HG03045 (cell line): ENCODE measurements at regions not wholly inside any gene's neighbourhood (a gene's known extent, or its start where the extent isn't known, plus 50 kb on each side); places are given as distances from the start of the nearest gene placed in this dataset.
A peak's percentile ranks its signal among the peaks of the same experiment; 100 is the strongest.
"Not testable (repeated sequence)": the region's sequence is repeated elsewhere in the genome, so short reads cannot be mapped to it uniquely, and the experiment has no call there.

Experiments
- ATAC-seq: cut with Tn5 transposase; IDR thresholded peaks from one replicate; pipeline ENCODE4 v1.9.1; 2021; ENCODE audit warnings: mild to moderate bottlenecking, moderate library complexity; ENCODE audit not compliant: unreplicated experiment

- ATAC-seq, result no peak
Measured at GRCh38 chr5:86493777-86494176, 124.0 kb upstream of the COX7C start.

- ATAC-seq, result no peak
Measured at GRCh38 chr5:86500947-86501346, 116.8 kb upstream of the COX7C start.

- ATAC-seq, result no peak
Measured at GRCh38 chr5:86507574-86507973, 110.2 kb upstream of the COX7C start.

- ATAC-seq, result not testable (repeated sequence)
Measured at GRCh38 chr5:86510330-86510915, 107.3 kb upstream of the COX7C start.

- no peak for ATAC-seq
Measured at GRCh38 chr5:86523718-86524117, 94.0 kb upstream of the COX7C start.

- no peak for ATAC-seq
Measured at GRCh38 chr5:86525622-86526021, 92.1 kb upstream of the COX7C start.

- ATAC-seq, result no peak
Measured at GRCh38 chr5:86526811-86527348, 90.9 kb upstream of the COX7C start.

GRCh38 chr5:86532429-86532828 lies 85.3 kb upstream of the COX7C start:
- ATAC-seq, result no peak

- no peak for ATAC-seq
Measured at GRCh38 chr5:86536396-86536795, 81.3 kb upstream of the COX7C start.

- no peak for ATAC-seq
Measured at GRCh38 chr5:86542532-86542931, 75.2 kb upstream of the COX7C start.

GRCh38 chr5:86546044-86546443 lies 71.7 kb upstream of the COX7C start:
- no peak for ATAC-seq

GRCh38 chr5:86546582-86546981 lies 71.2 kb upstream of the COX7C start:
- no peak for ATAC-seq

GRCh38 chr5:86554638-86555037 lies 63.1 kb upstream of the COX7C start:
- no peak for ATAC-seq

GRCh38 chr5:86557920-86558319 lies 59.8 kb upstream of the COX7C start:
- ATAC-seq, result no peak

- peak; percentile 50 for ATAC-seq
Measured at GRCh38 chr5:86565197-86565789, 52.4 kb upstream of the COX7C start.

- ATAC-seq, result not testable (repeated sequence)
Measured at GRCh38 chr5:86566030-86566429, 51.7 kb upstream of the COX7C start.
